ENCODE measurements at regions not wholly inside any gene's neighbourhood (a gene's known extent, or its start where the extent isn't known, plus 50 kb on each side); places are given as distances from the start of the nearest gene placed in this dataset.

- TF ChIP-seq CTCF (IDR thresholded peaks at IDR 0.05): no peak
- no peak for TF ChIP-seq POLR2A (IDR thresholded peaks at IDR 0.05)
These were observed 109.5 kb upstream of the IL12A start for GRCh38 chr3:159879146-159879545.
